Activated T-cell treated with anti-CD3 and anti-CD28 coated beads, Interleukin-2, amount 50 U/mL, for 24 hours (primary cell): ENCODE measurements at regions not wholly inside any gene's neighbourhood (a gene's known extent, or its start where the extent isn't known, plus 50 kb on each side); places are given as distances from the start of the nearest gene placed in this dataset.

Experiments used
- DNase-seq: peaks from one replicate; pipeline ENCODE4 v3.0.0-alpha.2; 2020
- H3K27ac Mint-ChIP-seq: 2 replicates; pipeline ENCODE4 v1.8.0; 2020; ENCODE audit warnings: mild to moderate bottlenecking, mixed read lengths
- H3K27me3 Mint-ChIP-seq: 2 replicates; pipeline ENCODE4 v1.8.0; 2020; ENCODE audit warnings: mixed read lengths
- H3K36me3 Mint-ChIP-seq: 2 replicates; pipeline ENCODE4 v1.8.0; 2020; ENCODE audit warnings: low read depth, mixed read lengths
- H3K4me1 Mint-ChIP-seq: 2 replicates; pipeline ENCODE4 v1.8.0; 2020; ENCODE audit warnings: low read depth, mixed read lengths
- H3K4me3 Mint-ChIP-seq: 2 replicates; pipeline ENCODE4 v1.8.0; 2020; ENCODE audit warnings: mild to moderate bottlenecking, moderate library complexity, mixed read lengths
- H3K9me3 Mint-ChIP-seq: 2 replicates; pipeline ENCODE4 v1.8.0; 2020; ENCODE audit warnings: mixed read lengths

GRCh38 chr17:69605571-69605970 lies 191.1 kb downstream of the MAP2K6 start:
- Mint-ChIP-seq H3K4me1 (peaks cover 14% of the 10 kb centered on the region), H3K27me3 (peaks cover 12% of the 10 kb centered on the region), H3K36me3 (no peaks in the 10 kb centered on the region), H3K9me3 (no peaks in the 10 kb centered on the region), H3K27ac (no peak overlapping the region), H3K4me3 (no peak overlapping the region)
- no peak for DNase-seq

- Mint-ChIP-seq H3K4me1 (peaks cover 14% of the 10 kb centered on the region), H3K27me3 (peaks cover 12% of the 10 kb centered on the region), H3K36me3 (no peaks in the 10 kb centered on the region), H3K4me3 (no peak overlapping the region), H3K27ac (no peak overlapping the region), H3K9me3 (no peaks in the 10 kb centered on the region)
- DNase-seq = no peak
Observed at GRCh38 chr17:69606142-69606800, 191.8 kb downstream of the MAP2K6 start.

DNA sequence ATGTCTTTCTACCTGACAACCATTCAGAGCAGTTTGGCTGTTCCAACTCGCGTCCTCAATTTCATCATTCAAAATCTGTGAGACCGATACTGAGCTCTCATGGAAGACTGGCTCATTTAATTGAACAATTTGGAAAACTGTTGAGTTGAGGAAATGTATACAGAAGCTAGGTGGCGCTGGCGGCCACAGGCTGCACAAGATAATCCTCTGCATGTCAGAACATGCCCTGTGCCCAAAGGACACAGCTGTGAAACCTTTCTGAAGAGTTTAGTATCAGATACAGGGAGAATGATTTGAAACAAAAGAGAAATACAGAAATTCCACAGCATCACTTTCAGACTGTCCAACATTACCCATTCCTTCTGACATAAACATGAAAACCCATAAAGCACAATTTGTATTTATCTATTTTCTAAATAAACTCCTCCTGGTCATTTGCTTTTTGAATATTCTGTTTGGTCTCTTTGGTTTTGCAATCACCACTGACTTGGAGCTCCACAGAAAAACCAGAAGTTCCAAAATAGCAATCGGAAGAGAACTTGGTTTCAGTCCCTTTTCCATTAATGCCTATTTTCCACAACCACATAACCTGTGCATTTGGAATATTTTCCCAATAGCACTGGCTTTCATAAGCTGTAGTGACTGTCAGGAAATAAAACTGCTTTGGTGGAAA lies 192.8 kb downstream of the MAP2K6 start:
- H3K27me3 Mint-ChIP-seq = peaks cover 12% of the 10 kb centered on the region
- H3K27ac Mint-ChIP-seq = no peak overlapping the region
- peaks cover 12% of the 10 kb centered on the region for H3K4me1 Mint-ChIP-seq
- no peak overlapping the region for H3K4me3 Mint-ChIP-seq
- no peaks in the 10 kb centered on the region for H3K9me3 Mint-ChIP-seq
- no peak for DNase-seq
- H3K36me3 Mint-ChIP-seq = no peaks in the 10 kb centered on the region

DNA sequence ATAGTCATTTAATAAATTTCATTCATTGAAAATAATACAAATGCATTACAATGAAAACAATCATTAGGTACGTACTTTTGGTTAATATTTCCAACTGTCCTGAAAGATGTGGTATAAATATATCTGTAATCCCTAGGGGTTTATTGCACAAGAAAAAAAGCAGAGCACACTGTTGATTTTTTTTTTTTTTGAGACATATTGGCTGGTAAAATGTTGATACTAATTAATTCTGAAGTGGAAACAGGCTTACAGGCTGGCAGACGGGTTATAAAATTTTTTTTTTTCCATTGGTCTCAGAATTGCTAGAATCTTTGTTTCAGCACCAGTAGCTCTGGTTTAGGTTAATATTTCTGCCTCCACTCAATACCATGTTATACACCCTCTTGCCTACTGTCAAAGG lies 193.6 kb downstream of the MAP2K6 start:
- no peak for DNase-seq
- no peak overlapping the region for H3K4me3 Mint-ChIP-seq
- H3K9me3 Mint-ChIP-seq = no peaks in the 10 kb centered on the region
- no peaks in the 10 kb centered on the region for H3K36me3 Mint-ChIP-seq
- peaks cover 4% of the 10 kb centered on the region for H3K4me1 Mint-ChIP-seq
- H3K27me3 Mint-ChIP-seq = peaks cover 12% of the 10 kb centered on the region
- H3K27ac Mint-ChIP-seq = no peak overlapping the region

- no peak overlapping the region for H3K27ac Mint-ChIP-seq
- H3K36me3 Mint-ChIP-seq = no peaks in the 10 kb centered on the region
- no peaks in the 10 kb centered on the region for H3K9me3 Mint-ChIP-seq
- H3K4me3 Mint-ChIP-seq = no peak overlapping the region
- H3K27me3 Mint-ChIP-seq = peaks cover 12% of the 10 kb centered on the region
- DNase-seq = no peak
- H3K4me1 Mint-ChIP-seq = peaks cover 2% of the 10 kb centered on the region
Observed at GRCh38 chr17:69608808-69609472, 194.4 kb downstream of the MAP2K6 start.

DNA sequence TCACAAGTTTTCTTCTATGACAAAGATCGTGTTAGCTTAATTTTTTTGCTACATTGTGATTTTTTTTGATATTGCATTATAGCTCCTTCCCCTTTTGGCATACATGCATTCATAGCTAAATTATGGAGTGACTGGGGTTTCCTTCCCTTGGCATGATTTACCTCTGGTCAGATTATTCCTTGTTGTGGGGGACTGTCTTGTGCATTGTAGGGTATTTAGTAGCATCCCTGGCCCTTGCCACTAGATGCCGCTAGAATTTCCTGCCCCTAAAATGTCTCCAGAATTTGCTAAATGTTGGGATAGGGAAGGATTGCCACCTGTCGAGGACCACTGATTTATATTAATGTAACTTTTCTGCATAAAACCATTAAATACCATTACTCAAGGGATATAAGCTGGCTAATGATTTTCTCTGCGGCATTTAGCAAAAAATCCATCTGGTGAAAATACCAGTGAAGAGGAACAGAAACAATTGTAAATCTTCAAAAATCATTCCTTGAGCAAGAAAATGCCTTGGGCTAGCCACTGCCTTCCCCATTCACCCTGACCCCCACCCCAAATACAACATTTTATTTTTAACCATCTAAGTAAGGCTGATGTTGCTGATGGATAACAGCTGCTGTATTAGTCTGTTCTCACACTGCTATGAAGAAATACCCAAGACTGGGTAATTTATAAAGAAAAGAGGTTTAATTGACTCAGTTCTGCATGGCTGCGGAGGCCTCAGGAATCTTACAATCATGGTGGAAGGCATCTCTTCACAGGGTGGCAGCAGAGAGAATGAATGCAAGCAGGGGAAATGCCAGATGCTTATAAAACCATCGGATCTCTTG lies 195.2 kb downstream of the MAP2K6 start:
- Mint-ChIP-seq H3K27me3 (peaks cover 12% of the 10 kb centered on the region), H3K27ac (no peak overlapping the region)
- DNase-seq = no peak

GRCh38 chr17:69620363-69620762 lies 205.9 kb downstream of the MAP2K6 start:
- no peak for DNase-seq
- no peak overlapping the region for H3K4me3 Mint-ChIP-seq
- H3K27ac Mint-ChIP-seq = no peak overlapping the region
- no peaks in the 10 kb centered on the region for H3K36me3 Mint-ChIP-seq
- no peaks in the 10 kb centered on the region for H3K4me1 Mint-ChIP-seq
- no peaks in the 10 kb centered on the region for H3K9me3 Mint-ChIP-seq
- H3K27me3 Mint-ChIP-seq = peaks cover 15% of the 10 kb centered on the region

More for the DNA sequence above, 195.2 kb downstream of the MAP2K6 start:
- Mint-ChIP-seq H3K4me1 (peaks cover 2% of the 10 kb centered on the region), H3K4me3 (no peak overlapping the region), H3K36me3 (no peaks in the 10 kb centered on the region), H3K9me3 (no peaks in the 10 kb centered on the region)

DNA sequence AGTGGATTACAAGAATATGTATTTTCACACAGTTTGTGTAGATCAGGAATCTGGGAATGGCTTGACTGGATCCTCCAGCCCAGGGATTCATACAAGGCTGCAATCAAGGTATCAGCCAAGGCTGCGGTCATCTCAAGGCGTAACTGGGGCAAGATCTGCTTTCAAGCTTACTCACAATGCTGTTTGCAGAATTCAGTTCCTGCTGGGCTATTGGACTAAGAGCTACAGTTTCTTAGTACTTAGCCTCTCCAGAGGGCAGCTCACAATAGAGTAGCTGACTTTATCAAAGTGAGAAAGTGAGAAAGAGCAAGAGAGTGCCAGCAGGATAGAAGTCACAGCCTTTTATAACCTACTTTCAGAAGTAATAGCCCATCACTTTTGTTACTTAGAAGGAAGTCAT lies 211.0 kb downstream of the MAP2K6 start:
- Mint-ChIP-seq H3K36me3 (no peaks in the 10 kb centered on the region), H3K4me3 (no peak overlapping the region), H3K9me3 (no peaks in the 10 kb centered on the region), H3K27me3 (peaks cover 17% of the 10 kb centered on the region), H3K4me1 (no peaks in the 10 kb centered on the region), H3K27ac (no peak overlapping the region)
- DNase-seq = no peak

GRCh38 chr17:69630056-69630635 lies 215.6 kb downstream of the MAP2K6 start:
- Mint-ChIP-seq H3K4me3 (no peak overlapping the region), H3K4me1 (no peaks in the 10 kb centered on the region), H3K9me3 (no peaks in the 10 kb centered on the region), H3K27me3 (peaks cover 2% of the 10 kb centered on the region), H3K36me3 (no peaks in the 10 kb centered on the region), H3K27ac (no peak overlapping the region)
- no peak for DNase-seq

GRCh38 chr17:69634844-69635243 lies 220.3 kb downstream of the MAP2K6 start:
- H3K36me3 Mint-ChIP-seq = no peaks in the 10 kb centered on the region
- DNase-seq = no peak
- H3K9me3 Mint-ChIP-seq = no peaks in the 10 kb centered on the region
- no peak overlapping the region for H3K4me3 Mint-ChIP-seq
- no peak overlapping the region for H3K27ac Mint-ChIP-seq
- no peaks in the 10 kb centered on the region for H3K27me3 Mint-ChIP-seq
- no peaks in the 10 kb centered on the region for H3K4me1 Mint-ChIP-seq

DNA sequence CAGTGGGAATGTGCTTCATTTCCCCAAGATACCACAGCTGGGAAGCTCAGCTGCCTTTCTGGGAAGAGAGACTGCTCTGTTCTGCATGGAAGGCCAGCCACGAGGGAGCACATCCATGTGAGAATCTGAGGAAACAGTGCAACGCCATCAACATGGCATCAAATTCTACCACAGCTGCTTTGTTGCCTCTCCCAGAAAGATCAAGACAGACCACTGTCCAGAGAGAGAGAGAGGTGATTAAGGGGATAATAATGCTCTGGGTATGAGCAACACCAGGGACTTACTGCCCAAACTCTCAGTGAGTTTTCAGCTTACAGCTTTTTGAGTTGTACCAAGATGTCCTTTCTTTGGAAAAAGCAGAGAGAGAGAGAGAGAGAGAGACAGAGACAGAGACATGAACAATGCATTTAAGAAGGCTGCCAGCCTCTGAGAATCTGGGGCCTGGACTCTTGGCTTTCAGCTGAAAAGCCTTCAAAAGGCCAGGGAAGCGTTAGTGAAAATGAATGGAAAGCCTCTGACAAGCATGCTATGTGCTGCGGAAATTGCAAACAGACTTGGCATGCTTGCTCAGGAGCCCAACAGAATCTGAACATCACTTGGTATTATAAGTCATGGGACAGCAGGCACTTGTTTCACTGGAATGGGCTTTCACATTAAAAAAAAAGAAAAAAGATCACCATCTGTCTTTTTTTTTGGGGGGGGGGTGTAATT lies 223.1 kb downstream of the MAP2K6 start:
- Mint-ChIP-seq H3K27me3 (no peaks in the 10 kb centered on the region), H3K4me3 (no peak overlapping the region), H3K9me3 (no peaks in the 10 kb centered on the region), H3K36me3 (no peaks in the 10 kb centered on the region), H3K27ac (no peak overlapping the region), H3K4me1 (no peaks in the 10 kb centered on the region)
- DNase-seq = no peak

DNA sequence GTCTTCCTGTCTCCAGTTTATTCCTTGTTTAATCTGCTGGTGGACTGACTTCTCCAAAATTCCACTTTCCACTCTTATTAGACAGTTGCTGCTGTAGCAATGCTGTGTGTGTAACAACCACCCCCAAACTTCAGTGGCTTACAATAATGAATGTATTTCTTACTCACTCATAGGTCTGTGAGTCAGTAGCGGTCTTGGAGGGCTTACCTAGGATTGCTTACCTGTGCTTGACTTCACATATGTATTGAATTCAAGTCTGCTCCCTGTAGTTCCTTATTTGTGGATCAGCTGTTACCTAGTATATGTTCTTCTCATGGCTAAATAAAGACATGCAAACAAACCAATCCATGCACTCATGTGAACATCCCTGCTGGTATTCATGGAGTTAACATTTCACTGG lies 224.6 kb downstream of the MAP2K6 start:
- Mint-ChIP-seq H3K4me1 (no peaks in the 10 kb centered on the region), H3K4me3 (no peak overlapping the region), H3K27me3 (no peaks in the 10 kb centered on the region), H3K36me3 (no peaks in the 10 kb centered on the region), H3K27ac (no peak overlapping the region), H3K9me3 (no peaks in the 10 kb centered on the region)
- DNase-seq = no peak

DNA sequence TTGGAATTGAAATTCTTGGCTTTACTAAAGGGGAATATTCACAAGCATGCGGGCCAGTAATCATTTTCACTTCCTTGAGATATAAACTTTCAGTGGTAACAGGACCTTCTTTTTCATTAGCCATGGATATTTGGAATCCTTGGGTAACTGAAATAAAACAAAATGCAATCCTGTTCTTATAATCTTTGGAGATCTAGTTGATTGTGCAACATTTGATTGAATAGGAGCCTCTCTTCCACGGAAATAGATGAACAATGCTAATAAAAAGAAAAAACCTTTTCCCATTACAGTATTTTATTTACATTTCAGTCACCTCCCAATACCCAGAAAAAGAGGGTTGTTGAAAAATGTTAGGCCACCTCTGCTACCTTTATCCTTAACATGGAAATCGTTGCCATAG lies 225.6 kb downstream of the MAP2K6 start:
- H3K4me1 Mint-ChIP-seq = no peaks in the 10 kb centered on the region
- no peak overlapping the region for H3K27ac Mint-ChIP-seq
- no peak overlapping the region for H3K4me3 Mint-ChIP-seq
- DNase-seq = no peak
- H3K27me3 Mint-ChIP-seq = no peaks in the 10 kb centered on the region
- H3K9me3 Mint-ChIP-seq = no peaks in the 10 kb centered on the region
- no peaks in the 10 kb centered on the region for H3K36me3 Mint-ChIP-seq

- no peak overlapping the region for H3K4me3 Mint-ChIP-seq
- no peaks in the 10 kb centered on the region for H3K27me3 Mint-ChIP-seq
- no peak overlapping the region for H3K27ac Mint-ChIP-seq
- H3K36me3 Mint-ChIP-seq = no peaks in the 10 kb centered on the region
- no peaks in the 10 kb centered on the region for H3K9me3 Mint-ChIP-seq
- H3K4me1 Mint-ChIP-seq = no peaks in the 10 kb centered on the region
- no peak for DNase-seq
Observed at GRCh38 chr17:69643686-69644085, 229.2 kb downstream of the MAP2K6 start.
